ENCODE measurements at regions not wholly inside any gene's neighbourhood (a gene's known extent, or its start where the extent isn't known, plus 50 kb on each side); places are given as distances from the start of the nearest gene placed in this dataset.

DNA sequence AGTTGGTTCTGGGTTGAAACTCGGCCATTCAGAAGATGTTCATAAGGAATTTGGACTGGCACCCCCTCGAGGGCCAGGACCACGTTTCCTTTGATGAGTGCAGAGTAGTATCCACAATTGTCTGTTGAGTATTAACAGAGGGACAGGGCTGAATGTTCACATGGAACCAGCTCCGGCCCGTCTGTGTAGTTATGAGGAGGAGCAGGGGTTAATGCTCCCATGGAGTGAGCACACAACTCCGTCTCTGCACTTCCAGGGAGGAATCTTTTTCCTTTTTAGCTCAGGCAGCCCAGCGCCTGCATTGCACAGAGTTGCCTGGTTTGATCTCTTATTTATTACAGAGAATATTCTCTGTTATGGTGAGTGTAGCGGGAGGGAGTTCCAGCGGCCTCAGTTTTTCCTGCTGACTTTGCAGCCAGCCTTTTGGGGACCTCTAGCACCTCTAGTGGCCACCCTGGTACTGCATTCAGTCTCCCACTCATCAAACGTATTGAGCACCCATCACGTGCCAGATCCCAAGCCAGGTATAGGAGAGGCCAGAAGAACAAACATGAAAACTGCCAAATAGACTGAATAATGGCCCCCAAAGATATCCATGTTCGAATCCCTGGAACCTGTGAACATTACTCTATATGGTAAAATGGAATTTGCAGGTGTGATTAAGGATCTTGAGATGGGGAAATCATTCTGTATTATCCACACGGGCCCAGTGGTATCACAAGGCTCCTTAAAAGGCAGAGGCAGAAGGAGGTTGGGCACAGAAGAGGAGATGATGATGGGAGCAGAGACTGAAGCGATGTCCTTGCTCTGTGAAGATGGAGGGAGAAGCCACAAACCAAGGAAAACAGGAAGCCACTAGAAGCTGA is 167.7 kb upstream of the CSF3R start:
- in situ Hi-C loops (cut with HindIII; ENCODE audit: low sequenced_read_pairs): no loop called here

DNA sequence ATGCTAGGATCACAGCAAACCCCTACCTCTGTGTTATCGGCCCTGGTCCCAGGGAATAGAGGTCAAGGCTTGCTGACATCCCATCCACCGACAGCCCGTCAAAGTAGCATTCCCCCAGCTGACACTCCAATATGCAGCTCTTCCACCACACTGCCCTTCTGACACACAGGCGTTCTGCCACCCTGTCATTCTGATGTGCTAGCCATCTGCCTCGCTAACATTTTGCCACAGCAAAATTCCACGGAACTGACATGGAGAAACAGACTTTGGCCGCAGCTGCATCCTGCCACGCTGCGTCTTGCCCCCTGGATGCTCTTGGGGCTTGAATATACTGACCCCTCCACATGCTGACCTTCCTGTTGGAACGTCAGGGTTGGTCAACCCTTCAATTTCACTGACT is 163.2 kb upstream of the CSF3R start:
- in situ Hi-C loops (cut with HindIII; ENCODE audit: low sequenced_read_pairs): no loop called here

DNA sequence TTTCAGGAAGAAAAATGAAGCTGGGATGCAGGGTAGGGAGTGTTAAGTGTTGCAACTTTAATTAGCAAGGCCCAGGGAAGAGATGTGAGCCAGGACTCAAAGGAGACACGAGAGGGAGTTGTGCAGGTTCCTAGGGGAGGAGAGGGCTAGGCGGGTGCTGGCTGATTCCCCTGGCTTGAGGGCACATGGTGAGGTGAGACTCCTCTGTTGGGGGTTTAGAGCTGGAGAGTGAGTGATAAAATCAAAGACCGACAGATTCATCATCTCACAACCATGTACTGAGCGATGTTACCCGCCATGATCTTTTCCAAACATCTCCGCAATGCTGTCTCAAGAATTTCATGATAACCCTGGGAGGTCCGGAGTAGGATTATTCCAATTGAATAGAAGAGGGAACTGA is 161.8 kb upstream of the CSF3R start:
- in situ Hi-C loops (cut with HindIII; ENCODE audit: low sequenced_read_pairs): no loop called here

DNA sequence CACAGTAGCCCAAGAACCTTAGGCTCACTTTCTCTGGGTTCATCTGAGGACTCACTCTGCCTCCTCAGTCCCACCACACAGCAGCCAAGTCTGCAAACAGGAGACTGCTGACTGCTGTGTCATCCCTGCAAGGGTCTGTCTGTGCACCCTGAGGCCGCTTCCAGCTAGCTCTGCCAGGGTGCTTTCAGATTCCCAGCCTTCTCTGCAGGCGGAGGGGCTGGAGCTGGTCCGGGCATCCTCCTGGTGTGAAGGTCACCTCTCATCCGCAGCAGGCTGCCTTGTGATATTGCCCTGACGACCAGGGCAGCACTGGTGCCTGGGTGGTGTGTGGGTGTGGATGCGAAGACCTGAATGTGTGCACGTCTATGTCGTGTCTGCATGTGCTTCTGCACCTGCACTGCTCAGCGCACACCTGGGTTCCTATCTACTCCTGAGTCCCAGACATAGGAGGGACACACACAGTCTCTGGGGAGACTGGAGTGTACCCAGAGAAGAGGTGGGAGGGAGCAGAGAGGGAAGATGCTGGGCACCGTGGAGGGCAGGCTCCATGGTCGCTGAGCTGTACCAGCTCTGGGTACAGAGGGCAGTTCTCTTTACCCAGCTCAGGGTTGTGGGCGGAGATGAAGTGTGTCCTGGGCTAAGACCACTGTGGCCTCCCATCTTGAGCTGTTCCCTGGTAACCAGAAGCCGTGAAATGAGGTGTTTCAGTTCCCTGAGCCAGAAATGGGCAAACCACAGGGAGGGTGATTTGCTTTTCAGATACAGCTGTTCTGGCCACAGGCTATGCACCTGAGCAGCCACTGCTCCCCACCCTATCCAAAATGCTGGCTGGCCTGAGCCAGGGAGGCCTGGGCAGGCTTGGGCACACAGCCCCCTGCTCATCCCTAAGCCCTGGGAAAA is 160.9 kb upstream of the CSF3R start:
- in situ Hi-C loops (cut with HindIII; ENCODE audit: low sequenced_read_pairs): no loop called here

DNA sequence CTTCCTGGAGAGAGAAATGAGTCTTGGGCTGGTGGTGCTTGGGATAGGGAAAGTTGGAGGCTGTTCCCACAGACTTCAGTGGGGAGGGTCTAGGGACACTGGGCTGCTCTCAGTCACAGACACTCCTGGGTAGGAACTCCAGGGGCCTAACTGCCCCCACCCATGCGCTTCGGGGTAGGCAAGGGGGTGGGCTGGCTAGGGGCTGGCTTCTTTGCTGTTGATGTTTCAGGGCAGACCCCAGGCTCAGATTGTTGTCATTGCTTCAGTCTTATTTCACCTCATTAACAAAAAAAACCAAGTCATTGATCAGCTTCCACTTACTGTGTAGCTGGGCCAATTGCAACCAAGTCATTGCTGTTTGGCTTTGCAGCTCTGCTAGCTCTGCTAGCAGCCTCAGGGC is 160.1 kb upstream of the CSF3R start:
- in situ Hi-C loops (cut with HindIII; ENCODE audit: low sequenced_read_pairs): no loop called here

DNA sequence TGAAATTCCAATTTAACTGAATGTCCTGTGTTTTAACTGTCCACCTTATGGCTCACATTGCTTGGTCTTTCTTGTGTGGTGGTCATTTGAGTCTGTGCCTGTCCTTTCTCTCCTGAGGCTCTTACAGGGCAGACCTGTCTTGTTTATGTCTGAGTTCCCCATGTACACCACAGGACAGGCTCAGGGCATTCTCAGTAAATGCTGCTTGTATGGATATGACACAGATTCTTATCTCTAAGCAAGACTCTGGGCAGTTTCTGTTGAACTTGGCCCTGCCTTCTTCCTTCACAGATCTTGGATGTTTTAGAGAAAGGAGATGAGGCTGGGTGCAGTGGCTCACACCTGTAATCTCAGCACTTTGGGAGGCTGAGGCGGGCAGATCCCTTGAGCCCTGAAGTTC is 159.1 kb upstream of the CSF3R start:
- in situ Hi-C loops (cut with HindIII; ENCODE audit: low sequenced_read_pairs): no loop called here

DNA sequence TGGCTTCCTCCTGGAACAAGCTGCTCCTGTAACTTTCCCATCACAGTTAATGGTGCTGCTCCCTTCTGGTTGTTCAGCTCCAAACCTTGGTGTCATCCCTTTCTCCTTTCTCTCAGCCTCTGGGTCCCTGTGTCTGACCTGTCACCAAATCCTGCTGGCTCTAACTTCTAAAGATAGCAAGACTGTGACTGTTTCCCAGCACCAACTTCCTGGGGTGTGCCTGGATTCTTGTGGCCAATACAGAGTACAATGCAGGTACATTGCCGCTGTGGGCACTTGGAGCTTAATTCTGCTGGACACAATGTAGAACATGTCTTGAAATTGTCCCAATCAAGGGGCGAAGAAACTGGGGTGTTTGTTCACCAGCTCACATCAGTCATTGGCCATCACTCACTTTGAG is 156.7 kb upstream of the CSF3R start:
- in situ Hi-C loops (cut with HindIII; ENCODE audit: low sequenced_read_pairs): no loop called here

DNA sequence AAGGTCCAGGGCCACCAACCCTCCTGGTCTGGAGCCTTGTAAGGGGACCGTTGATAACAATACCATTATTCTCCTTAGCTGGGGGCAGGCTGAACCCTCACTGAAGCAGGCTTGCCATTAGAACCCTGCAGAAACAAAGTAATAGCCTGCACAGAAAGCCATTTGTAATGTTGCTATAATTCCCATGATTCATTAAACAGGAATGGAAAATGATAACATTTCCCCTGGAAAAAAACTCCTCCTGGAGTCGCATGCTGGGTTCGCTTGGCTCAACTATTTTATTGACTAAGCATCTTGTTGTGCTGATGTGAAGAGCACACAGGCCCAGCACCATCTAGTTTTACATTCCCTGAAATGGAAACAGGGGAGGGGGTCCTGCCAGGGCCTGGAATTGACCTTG is 155.6 kb upstream of the CSF3R start:
- in situ Hi-C loops (cut with HindIII; ENCODE audit: low sequenced_read_pairs): no loop called here

DNA sequence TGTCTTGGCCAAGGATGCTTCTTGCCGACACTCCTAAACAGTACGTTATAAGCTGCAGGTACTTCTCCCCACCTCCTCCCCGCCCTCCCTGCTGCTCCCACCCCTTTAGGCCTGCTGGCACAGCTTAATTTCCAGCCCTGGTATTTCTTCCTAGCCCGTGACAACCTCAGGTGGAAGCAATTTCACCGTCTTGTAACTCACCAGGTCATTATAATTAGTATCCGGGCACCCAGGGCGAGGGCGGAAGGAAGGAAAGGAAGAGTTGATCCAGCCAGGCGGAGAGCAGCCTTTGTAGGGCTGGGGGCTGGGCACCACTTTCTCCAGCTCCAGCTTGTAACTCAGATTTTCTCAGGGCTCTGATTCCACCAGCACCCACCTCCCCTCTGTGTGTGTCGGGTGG is 153.5 kb upstream of the CSF3R start:
- in situ Hi-C loops (cut with HindIII; ENCODE audit: low sequenced_read_pairs): no loop called here

DNA sequence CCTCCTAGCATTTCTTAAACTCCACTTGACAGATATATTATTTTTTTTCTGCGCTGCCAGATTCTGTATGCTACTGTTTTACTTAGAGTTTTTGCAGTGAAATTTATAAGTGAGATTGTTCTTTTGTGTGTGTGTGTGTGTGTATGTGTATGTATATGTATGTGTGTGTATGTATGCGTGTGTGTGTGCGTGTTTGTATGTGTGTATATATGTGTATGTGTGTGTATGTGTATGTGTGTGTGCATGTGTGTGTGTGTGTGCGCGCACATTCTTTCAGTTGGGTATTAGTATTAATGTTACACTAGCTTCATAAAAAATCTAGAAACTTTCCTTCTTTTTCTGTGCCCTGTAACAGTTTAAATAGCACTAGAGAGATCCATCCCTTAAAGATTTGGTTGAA is 152.6 kb upstream of the CSF3R start:
- in situ Hi-C loops (cut with HindIII; ENCODE audit: low sequenced_read_pairs): no loop called here

DNA sequence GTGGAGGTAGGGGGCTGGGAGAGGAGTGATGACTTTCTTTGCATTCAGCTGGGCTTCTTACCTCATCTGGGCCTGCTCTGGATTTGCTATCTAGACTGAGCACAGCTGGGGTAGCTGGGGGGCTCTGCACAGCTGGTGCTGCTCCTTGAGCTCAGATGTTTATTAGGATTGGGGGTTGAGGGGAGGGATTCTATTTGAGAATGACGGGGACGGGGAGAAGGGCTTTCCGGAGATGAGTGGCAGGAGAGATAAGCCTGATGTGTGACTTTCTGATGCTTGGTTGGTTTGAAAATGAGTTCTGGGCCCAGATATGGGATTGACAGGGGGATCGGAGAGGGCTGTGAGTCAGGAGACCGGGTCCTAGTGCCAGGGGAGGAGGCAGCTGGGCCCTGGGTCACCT is 146.1 kb upstream of the CSF3R start:
- in situ Hi-C loops (cut with HindIII; ENCODE audit: low sequenced_read_pairs): no loop called here

DNA sequence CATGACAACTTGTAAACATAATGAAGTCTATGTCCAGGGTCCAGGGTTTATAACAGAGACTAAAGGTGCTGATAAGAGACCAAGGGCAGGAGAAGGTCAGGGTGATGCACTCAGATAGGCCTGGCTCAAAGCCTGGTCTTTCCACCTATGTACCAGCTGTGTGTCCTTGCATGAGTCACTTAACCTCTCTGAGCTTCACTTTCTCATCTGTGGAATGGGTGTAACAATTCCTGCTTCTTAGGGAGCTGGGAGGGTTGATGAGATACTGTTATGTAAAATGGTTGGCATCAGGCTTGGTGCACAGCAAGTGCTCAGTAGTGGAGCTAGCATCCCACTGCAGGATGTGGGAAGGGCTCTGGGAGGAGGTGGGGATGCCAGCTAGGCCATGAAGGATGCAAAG is 143.7 kb upstream of the CSF3R start:
- in situ Hi-C loops (cut with HindIII; ENCODE audit: low sequenced_read_pairs): no loop called here

DNA sequence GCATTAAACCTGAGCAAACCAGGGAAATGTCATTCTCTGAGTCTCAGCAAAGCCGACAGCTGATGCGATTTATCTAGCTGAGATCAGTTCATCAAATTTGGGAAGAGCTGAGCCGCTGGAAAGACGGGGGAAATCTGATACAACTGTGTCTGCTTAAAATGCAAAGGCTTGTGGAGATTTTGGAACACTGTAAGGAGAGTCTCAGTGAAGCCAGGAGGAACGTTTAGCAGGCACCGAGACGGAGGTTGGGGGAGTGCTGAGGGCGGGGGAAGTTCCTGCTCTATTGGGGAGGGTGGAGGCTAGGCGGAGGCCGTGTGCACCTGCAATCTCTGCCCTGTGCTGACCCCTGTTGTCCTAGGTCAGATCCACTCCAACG is 143.2 kb upstream of the CSF3R start:
- in situ Hi-C loops (cut with HindIII; ENCODE audit: low sequenced_read_pairs): no loop called here

DNA sequence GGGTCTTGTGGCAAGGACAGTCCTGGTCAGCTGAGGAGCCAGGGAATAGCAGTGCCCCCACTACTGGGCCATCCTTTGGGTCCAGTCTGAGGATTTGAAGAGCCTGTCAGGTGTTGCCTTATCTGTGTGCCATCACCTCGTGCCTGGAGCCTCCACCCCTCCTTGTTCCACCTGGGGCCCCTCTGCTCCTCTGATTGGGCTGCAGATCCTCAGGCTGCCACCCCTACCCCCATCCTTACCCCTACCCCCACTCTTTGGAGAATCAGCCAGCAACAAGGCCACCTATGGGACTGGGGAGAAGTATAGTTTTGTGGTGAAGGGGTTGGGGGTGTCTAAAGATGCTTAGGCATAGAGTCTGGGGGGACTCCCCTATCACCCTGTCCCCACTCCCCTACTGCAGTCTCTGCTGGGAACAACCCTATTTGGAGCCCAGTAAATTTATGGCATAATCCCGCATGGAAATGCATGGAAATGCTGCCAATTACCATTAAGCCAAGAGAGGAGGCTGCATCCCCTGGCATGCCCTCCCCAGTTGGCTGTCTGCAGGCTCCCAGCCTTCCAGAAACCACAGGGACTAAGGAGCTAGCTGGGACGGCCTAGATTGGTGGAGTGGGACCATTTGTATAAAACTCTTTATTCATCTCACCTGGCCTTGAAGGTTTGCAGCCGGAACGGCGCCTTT is 142.7 kb upstream of the CSF3R start:
- in situ Hi-C loops (cut with HindIII; ENCODE audit: low sequenced_read_pairs): no loop called here

DNA sequence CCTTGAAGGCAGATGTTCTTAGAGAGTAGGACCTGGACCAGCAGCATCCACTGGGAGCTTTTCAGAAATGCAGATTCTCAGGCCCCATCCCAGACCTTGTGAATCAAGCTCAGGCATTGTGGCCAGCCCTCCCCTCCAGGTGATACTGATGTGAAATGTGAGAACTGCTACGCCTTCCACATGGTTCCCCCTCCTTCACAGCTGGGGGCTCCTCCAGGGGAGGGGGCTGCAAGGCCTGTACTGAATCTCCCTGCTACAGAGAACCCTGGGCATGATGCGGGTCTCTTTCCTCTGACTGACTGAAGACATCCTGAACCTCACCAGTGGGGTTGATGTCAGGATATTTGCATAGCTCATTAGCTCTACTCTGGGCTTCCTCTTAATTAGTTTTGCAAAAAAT is 141.8 kb upstream of the CSF3R start:
- in situ Hi-C loops (cut with HindIII; ENCODE audit: low sequenced_read_pairs): no loop called here

DNA sequence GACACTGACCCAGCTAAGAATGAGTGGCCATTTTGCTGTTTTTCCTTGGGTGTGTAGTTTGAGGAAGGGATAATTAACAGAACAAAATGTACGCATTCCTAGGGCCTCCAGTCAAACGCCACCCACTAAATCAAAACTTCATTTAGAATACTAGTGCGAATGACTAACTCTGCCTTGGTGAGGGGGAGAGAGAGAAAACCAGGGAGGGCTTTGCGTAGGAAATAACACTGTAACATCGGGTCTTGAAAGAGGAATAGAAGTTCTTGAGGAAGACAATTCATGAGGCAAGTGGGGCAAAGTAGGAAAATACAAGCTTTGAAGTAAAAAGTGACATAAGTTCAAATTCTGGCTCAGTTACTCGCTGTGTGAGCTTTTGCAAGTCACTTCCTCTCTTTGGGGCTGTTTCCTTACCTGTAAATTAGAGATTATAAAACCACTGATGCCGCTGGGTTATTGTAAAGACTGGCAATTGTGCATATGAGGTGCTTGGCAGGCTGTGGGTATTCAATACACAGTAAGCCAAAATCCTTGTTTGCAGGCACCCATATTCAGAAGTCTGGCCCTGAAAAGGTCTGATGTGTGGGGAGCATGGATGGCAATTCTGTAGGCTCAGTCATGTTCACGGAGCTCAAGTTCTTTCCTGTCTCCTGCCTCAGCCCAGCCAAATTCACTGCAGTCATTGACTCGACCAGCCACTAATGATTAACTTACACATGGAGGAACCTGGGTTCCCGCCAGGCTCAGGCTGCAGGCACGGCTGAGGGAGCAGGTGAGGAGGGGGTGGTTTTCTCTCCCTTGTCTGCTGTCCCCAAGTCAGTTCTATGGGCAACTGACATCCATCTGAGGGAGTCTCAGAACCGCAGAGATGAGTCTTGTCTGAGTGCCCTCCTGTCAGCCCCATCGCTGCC is 140.3 kb upstream of the CSF3R start:
- in situ Hi-C loops (cut with HindIII; ENCODE audit: low sequenced_read_pairs): no loop called here

DNA sequence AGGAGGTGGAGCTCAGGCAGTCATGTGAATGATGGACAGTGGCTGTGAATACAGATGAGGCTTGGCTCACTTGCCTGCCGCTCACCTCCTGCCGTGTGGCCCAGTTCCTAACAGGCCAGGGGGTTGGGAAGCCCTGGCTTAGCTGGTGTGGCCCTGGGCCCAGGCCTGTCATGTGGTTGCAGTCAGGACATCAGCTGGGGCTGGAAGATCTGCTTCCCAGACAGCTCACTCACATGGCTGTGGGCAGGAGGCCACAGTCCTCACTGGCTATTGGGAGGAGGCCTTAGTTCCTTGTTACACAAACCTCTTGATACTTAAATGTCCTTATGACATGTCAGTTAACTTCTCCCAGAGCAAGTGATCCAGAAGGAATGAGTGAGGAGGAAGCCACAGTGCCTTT is 138.8 kb upstream of the CSF3R start:
- in situ Hi-C loops (cut with HindIII; ENCODE audit: low sequenced_read_pairs): no loop called here

DNA sequence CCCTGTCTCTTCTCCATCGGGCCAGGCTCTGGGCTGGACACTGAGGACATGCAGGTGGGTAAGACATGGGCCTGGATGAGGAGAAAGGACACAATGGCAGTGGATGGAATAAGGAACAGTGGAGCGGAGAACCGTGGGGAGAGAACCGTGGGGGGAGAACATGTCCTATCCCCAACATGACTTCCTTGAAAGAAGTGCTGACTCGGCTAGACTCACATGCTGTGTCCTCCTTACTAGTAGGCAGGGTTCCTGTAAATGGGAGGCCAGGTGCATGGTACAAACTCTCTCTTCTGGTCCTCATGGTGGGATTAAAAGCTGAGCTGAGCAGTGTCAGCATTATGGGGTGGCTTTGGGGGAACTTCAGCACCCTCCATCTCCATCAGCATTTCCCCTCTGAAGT is 137.4 kb upstream of the CSF3R start:
- in situ Hi-C loops (cut with HindIII; ENCODE audit: low sequenced_read_pairs): no loop called here

DNA sequence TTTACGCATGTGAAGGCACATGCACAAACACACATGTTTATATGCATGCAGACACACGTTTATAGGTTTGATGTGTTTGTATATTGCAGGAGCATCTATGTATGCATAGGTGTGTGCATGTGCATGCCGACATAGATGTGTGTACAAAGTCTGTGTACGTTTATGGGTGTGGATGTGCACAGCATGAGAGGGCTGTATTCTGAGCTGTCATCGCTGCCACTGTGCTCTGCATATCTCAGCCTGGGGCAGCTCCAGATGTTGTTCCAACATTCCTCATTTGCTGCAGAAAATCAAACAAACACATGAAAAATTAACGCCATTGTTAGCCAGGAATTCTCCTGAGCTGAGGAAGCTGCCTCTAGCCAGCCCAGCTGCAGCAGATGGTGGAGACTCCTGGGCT is 132.3 kb upstream of the CSF3R start:
- in situ Hi-C loops (cut with HindIII; ENCODE audit: low sequenced_read_pairs): no loop called here

DNA sequence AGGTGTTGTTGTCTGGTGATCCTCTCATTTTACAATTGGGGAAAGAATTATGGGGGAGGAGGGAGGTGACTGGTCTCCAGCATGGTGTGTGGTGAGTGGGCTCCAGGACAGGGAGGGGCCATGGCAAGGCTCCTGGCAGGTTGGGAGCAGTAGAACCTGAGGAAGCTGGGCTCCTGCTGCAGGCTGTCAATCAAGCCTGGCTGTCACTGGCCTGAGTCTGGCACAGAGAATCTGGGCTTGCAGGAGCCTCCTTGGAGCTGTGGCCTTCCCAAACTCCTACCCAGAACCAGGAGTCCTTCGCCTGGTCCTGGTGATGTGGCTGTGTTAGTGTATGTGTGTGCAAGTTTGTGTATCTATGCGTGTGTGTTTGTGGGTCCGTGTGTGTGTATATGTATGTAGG is 131.9 kb upstream of the CSF3R start:
- in situ Hi-C loops (cut with HindIII; ENCODE audit: low sequenced_read_pairs): no loop called here

DNA sequence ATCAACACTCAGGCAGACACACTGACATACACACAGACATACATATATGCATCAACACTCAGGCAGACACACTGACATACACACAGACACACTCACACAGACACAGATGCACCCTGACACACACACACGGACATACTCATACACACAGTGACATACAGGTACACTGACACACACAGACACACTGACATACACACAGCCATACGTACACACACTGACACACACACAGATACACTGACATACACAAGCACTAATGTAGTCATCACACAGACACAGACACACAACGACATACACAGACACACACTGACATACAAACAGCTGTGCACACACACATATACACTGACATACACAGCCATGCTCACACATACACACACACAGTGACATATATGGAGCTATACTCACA is 131.0 kb upstream of the CSF3R start:
- in situ Hi-C loops (cut with HindIII; ENCODE audit: low sequenced_read_pairs): no loop called here

Data from endothelial cell of hepatic sinusoid (primary cell).